Adipocyte (in vitro differentiated cells): ENCODE measurements at regions not wholly inside any gene's neighbourhood (a gene's known extent, or its start where the extent isn't known, plus 50 kb on each side); places are given as distances from the start of the nearest gene placed in this dataset.

Source experiments
- DNase-seq: peaks from one replicate; pipeline ENCODE4 v3.0.0-alpha.2; 2015; ENCODE audit warnings: low read depth
- H3K27me3 ChIP-seq: replicated peaks from 2 replicates; pipeline ENCODE4 v1.7.0; 2013; ENCODE audit warnings: mild to moderate bottlenecking, low read length, moderate library complexity; ENCODE audit not compliant: control insufficient read depth, insufficient read depth
- H3K36me3 ChIP-seq: 2 replicates; pipeline ENCODE4 v1.7.0; 2013; ENCODE audit warnings: low read length, mild to moderate bottlenecking, moderate library complexity; ENCODE audit not compliant: control insufficient read depth, insufficient read depth, severe bottlenecking
- H3K4me1 ChIP-seq: 2 replicates; pipeline ENCODE4 v1.7.0; 2013; ENCODE audit warnings: mild to moderate bottlenecking, low read length, moderate library complexity; ENCODE audit not compliant: control insufficient read depth, insufficient read depth
- H3K4me3 ChIP-seq: 2 replicates; pipeline ENCODE4 v1.7.0; 2013; ENCODE audit warnings: mild to moderate bottlenecking, low read length, moderate library complexity
- H3K9ac ChIP-seq: 2 replicates; pipeline ENCODE4 v1.7.0; 2013; ENCODE audit warnings: mild to moderate bottlenecking, low read length, moderate library complexity
- H3K9me3 ChIP-seq: 2 replicates; pipeline ENCODE4 v1.7.0; 2013; ENCODE audit warnings: mild to moderate bottlenecking, low read length, moderate library complexity; ENCODE audit not compliant: control insufficient read depth

DNA sequence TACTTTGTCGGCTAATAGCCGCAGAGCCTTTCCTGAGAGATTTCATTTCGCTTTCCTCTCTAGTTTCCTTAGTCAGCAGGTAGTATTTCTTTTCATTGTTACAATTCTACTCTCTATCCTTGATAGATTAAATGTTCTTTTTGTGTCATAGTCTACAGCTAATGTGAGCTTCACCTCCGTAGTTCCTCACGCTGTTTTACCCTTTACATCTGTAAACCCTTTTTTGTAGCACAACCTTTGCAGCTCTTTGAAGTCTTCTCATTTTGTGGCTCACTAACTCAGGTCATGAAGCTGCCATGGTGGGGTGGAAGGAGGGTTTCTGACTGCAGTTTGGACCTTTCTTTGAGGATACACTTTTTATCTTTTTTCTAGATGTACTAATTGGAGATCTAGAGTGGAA lies 1008.8 kb upstream of the PABPC4L start:
- Histone ChIP-seq H3K27me3 (no peaks in the 10 kb centered on the region), H3K4me1 (no peaks in the 10 kb centered on the region), H3K36me3 (no peaks in the 10 kb centered on the region), H3K9ac (no peak overlapping the region), H3K4me3 (no peak overlapping the region), H3K9me3 (no peaks in the 10 kb centered on the region)
- DNase-seq: no peak

DNA sequence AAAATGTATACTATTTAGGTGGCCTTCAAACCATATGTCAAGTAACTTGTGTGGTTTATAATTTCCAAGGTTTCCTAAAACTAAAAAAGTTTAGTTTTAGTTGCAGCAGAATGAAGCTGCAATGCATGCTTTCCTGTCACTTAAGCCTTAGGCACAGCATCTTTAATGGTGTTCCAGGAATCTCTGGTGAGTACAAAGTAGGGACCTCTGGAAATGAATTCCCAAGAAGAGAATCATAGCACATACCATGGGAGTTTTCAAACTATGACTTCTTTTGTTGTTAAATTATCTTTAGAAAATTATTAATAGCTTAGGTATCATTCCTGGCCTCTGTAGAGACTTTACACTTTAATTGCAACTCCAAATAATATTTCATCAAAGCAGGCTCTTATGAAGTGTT lies 1005.9 kb upstream of the PABPC4L start:
- no peak for DNase-seq
- Histone ChIP-seq H3K9me3 (no peaks in the 10 kb centered on the region), H3K4me3 (no peak overlapping the region), H3K27me3 (no peaks in the 10 kb centered on the region), H3K36me3 (no peaks in the 10 kb centered on the region), H3K4me1 (no peaks in the 10 kb centered on the region), H3K9ac (no peak overlapping the region)

DNA sequence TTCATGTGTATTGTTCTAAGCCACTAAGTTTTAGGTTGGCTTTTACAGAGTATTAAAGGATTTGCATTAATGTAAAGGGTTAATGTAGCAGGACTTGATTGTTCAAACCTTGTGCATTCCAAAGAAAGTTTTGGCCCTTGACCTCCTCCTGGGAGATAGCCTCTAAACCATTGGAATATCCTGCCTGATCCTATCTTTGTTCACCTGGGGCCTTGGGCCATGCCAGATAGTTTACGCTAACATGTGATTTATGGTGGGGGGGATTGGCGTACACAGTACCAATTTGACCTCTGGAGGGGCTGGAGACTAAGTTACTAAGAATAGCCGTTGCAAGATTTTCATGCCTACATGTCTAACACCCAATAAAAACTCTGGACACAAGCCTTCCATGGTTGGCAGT lies 1002.7 kb upstream of the PABPC4L start:
- Histone ChIP-seq H3K4me1 (no peaks in the 10 kb centered on the region), H3K36me3 (no peaks in the 10 kb centered on the region), H3K4me3 (no peak overlapping the region), H3K9ac (no peak overlapping the region), H3K27me3 (no peaks in the 10 kb centered on the region), H3K9me3 (no peaks in the 10 kb centered on the region)
- no peak for DNase-seq

DNA sequence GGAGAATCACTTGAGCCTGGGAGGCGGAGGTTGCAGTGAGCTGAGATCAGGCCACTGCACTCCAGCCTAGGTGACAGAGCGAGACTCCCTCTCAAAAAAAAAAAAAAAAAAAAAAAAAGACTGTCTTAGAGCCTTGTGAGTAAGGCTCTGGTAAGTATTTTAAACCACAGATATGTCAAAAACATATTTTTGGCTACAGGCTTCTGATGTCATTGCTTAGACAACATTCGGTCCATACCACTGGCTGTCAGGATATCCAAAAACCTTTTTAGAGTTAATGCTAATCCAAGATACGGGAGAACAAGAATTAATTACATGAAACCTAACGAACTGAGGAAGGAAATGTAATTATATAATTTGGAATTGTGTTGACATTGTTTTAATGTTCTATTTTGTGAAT lies 999.5 kb upstream of the PABPC4L start:
- Histone ChIP-seq H3K4me3 (no peak overlapping the region), H3K36me3 (no peaks in the 10 kb centered on the region), H3K27me3 (no peaks in the 10 kb centered on the region), H3K9ac (no peak overlapping the region), H3K4me1 (no peaks in the 10 kb centered on the region), H3K9me3 (no peaks in the 10 kb centered on the region)
- peak; percentile 64 for DNase-seq

DNA sequence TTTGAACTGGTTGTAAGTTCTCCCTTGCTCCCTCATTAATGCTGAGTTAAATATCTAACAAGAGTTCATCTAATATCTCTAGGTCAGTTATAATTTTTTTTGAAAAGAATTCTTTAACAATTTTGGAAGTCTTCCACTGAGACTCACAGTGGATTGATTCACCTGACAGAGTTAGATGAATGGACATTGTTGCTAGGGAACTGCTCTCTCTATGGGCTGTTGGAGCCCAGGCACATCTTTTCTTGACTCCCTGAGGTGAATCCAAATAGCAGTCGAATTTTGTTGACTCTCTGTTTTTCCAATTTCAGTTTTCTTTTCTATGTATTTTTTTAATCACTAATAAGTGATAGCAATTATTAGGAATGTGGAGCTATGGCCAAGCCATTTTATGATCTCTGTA lies 996.1 kb upstream of the PABPC4L start:
- Histone ChIP-seq H3K36me3 (no peaks in the 10 kb centered on the region), H3K27me3 (no peaks in the 10 kb centered on the region), H3K9me3 (no peaks in the 10 kb centered on the region), H3K4me1 (no peaks in the 10 kb centered on the region), H3K9ac (no peak overlapping the region), H3K4me3 (no peak overlapping the region)
- no peak for DNase-seq

DNA sequence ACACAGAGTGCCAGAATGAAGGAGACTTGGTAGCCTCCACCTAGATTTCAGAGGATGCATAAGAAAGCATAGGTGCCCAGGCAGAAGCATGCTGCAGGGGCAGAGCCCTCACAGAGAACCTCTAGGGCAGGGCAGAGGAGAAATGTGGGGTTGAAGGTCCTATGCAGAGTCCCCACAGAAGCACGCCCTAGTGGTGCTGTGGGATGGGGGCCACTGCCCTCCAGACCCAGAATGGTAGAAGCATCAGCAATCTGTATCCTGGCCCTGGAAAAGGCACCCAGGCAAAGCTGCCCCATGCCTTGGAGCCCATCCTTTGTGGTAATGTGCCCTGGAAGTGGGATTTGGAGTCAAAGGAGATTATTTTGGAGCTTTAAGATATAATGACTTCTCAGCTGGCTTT lies 992.9 kb upstream of the PABPC4L start:
- no peak overlapping the region for H3K4me3 ChIP-seq
- H3K27me3 ChIP-seq: no peaks in the 10 kb centered on the region
- no peak overlapping the region for H3K9ac ChIP-seq
- no peaks in the 10 kb centered on the region for H3K9me3 ChIP-seq
- no peaks in the 10 kb centered on the region for H3K4me1 ChIP-seq
- H3K36me3 ChIP-seq: no peaks in the 10 kb centered on the region
- DNase-seq: no peak

DNA sequence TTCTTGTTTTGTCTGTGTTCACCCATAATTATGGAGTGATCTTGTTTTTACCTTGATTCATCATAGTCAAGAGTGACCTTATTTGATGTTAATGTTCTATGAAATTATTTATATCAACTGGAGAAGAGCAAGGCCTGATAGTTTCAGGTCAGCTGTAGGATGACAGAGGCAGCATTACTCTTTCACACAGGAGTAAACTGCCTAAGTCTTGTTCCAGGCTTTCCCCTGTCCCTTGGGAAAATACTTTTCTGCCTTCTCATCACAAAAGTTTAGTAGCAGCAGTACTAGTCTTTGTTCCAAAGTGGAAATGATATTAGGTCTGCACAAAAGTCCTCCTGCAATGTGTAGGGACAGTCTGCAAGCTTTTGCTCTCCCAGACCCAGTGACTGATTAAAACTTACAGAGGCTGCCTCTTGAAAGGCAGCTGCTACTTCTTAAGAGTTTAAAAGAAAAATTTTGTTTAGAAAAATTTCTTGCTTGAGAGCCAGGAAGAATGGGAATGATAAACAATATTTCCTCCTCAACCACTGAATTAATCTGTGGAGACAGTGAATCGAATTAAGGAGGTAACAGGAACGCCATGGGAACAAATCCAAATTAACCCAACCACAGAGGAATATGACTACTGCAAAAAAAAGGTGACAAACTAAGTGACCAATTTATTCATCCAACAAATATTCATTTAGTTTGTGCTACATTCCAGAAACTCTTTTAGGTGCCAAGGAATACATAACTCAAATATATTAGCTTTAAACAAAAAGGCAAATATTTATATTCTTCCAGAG lies 991.4 kb upstream of the PABPC4L start:
- Histone ChIP-seq H3K4me3 (no peak overlapping the region), H3K4me1 (no peaks in the 10 kb centered on the region), H3K9me3 (no peaks in the 10 kb centered on the region), H3K9ac (no peak overlapping the region), H3K36me3 (no peaks in the 10 kb centered on the region), H3K27me3 (no peaks in the 10 kb centered on the region)
- peak; percentile 39 for DNase-seq

DNA sequence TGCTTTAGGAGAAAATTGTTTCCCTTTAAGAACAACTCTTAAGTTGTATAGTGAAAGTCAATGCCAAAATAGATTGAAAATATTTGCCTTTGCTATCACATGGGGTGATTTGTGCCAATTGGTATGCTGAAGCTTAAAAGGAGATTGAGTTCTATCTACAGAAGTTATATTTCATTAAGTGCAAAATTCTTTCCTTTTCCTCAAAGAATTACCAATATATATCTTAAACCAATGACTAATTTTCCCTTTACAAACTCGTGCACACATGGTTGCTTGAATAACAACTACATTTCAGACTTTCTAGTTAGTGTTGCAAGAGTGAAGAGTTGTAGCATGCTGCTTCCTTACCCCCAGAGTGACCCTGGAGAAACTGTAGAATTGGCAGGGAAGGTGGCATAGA lies 990.0 kb upstream of the PABPC4L start:
- peak; percentile 1 for DNase-seq
- H3K4me3 ChIP-seq: no peak overlapping the region
- no peak overlapping the region for H3K9ac ChIP-seq
- no peaks in the 10 kb centered on the region for H3K27me3 ChIP-seq
- no peaks in the 10 kb centered on the region for H3K4me1 ChIP-seq
- H3K9me3 ChIP-seq: no peaks in the 10 kb centered on the region
- no peaks in the 10 kb centered on the region for H3K36me3 ChIP-seq

DNA sequence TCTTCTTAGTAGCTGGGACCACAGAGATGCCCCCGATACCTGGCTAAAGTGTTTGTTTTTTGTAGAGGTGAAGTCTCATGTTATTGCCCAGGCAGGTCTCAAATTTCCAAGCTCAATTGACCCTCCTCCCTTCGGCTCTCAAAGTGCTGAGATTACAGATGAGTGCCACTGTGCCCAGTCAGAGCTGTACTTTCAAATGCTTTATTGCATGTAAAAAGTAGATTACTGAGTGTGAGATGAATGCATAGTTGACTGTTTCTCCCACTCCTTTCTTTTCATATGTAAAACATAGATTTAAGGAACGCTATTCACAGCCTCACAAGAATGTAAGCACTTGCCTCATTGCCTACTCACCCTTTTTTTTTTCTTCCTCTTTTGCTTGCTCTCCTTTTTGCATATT lies 984.4 kb upstream of the PABPC4L start:
- Histone ChIP-seq H3K9ac (no peak overlapping the region), H3K27me3 (no peaks in the 10 kb centered on the region), H3K9me3 (no peaks in the 10 kb centered on the region), H3K36me3 (no peaks in the 10 kb centered on the region), H3K4me3 (no peak overlapping the region), H3K4me1 (no peaks in the 10 kb centered on the region)
- no peak for DNase-seq

DNA sequence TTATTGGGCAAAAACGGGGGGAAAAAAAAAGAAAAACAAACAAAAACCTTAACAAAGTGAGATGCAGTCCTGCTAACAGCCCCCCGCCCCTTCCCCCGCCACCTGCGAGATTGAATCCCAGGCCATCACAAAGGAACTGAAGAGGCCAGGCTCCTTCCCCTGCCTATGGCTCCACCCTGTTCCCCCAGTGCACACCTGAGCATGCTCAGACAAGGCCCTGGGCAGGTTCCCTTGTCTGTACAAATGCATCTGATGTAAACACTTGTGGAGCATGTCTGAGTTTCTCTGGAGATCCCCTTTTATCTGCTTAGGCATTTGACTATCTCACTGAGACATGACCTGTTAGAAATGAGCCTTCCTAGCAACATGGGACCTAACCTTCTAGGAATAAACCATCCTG lies 983.7 kb upstream of the PABPC4L start:
- no peaks in the 10 kb centered on the region for H3K9me3 ChIP-seq
- no peak for DNase-seq
- no peaks in the 10 kb centered on the region for H3K4me1 ChIP-seq
- H3K4me3 ChIP-seq: no peak overlapping the region
- no peaks in the 10 kb centered on the region for H3K27me3 ChIP-seq
- H3K9ac ChIP-seq: no peak overlapping the region
- H3K36me3 ChIP-seq: no peaks in the 10 kb centered on the region

DNA sequence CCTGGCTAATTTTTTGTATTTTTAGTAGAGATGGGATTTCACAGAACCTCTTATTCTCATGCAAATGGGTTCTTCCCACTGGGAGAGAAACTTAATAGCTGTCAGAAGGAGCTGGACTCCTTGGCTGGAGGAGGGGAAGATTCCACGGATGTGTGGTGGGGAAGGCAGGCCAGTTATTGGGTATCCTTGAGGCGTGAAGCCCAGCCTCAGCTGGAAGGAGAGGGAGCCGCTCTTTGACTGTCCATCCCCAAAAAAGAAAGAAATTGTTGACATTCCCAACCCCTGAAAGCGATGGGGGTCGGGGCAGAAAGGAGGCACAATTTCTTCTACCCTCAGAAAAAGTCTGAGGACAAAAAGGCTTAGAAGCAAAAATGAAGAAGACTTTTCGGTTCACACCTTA lies 983.1 kb upstream of the PABPC4L start:
- Histone ChIP-seq H3K9me3 (no peaks in the 10 kb centered on the region), H3K27me3 (no peaks in the 10 kb centered on the region), H3K4me1 (no peaks in the 10 kb centered on the region), H3K9ac (no peak overlapping the region), H3K36me3 (no peaks in the 10 kb centered on the region), H3K4me3 (no peak overlapping the region)
- no peak for DNase-seq

DNA sequence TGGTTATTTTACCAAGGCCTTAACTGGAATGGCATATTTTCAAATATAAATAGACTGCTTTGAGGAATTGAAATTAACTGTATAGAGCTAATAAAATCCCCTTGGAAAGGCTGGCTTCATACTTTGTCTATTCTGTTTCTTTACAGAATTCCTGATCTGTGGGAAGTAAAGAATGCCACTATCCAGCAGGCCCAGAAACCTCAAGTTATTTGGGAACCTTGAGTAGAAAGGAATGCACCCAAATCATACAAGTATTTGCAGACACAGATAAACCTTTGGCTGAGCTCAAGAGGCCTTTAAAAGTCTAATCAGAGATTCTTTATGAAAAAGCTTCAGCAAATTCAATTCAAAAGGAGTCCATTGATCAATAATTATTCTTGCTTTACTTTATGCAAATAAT lies 975.7 kb upstream of the PABPC4L start:
- Histone ChIP-seq H3K4me1 (no peaks in the 10 kb centered on the region), H3K9me3 (no peaks in the 10 kb centered on the region), H3K9ac (no peak overlapping the region), H3K4me3 (no peak overlapping the region), H3K36me3 (no peaks in the 10 kb centered on the region), H3K27me3 (no peaks in the 10 kb centered on the region)
- DNase-seq: peak; percentile 14
